ENCODE measurements at regions not wholly inside any gene's neighbourhood (a gene's known extent, or its start where the extent isn't known, plus 50 kb on each side); places are given as distances from the start of the nearest gene placed in this dataset.
"Not testable (repeated sequence)": the region's sequence is repeated elsewhere in the genome, so short reads cannot be mapped to it uniquely, and the experiment has no call there.

- no peak for DNase-seq (ENCODE audit: low read depth)
Measured at GRCh38 chr21:36591326-36591970, 107.5 kb upstream of the SIM2 start.

GRCh38 chr21:36596174-36596573, 102.7 kb upstream of the SIM2 start:
- no peak for DNase-seq (ENCODE audit: low read depth)

GRCh38 chr21:36601362-36601761, 97.6 kb upstream of the SIM2 start:
- no peak for DNase-seq (ENCODE audit: low read depth)

GRCh38 chr21:36602735-36603134, 96.2 kb upstream of the SIM2 start:
- no peak for DNase-seq (ENCODE audit: low read depth)

- DNase-seq (ENCODE audit: low read depth): no peak
Measured at GRCh38 chr21:36603221-36603620, 95.7 kb upstream of the SIM2 start.

- no peak for DNase-seq (ENCODE audit: low read depth)
Measured at GRCh38 chr21:36605426-36605825, 93.5 kb upstream of the SIM2 start.

- DNase-seq (ENCODE audit: low read depth): no peak
Measured at GRCh38 chr21:36606287-36606982, 92.5 kb upstream of the SIM2 start.

- no peak for DNase-seq (ENCODE audit: low read depth)
Measured at GRCh38 chr21:36606983-36607325, 92.0 kb upstream of the SIM2 start.

GRCh38 chr21:36608041-36608896, 90.6 kb upstream of the SIM2 start:
- peak; percentile 15 for DNase-seq (ENCODE audit: low read depth)

- peak; percentile 13 for DNase-seq (ENCODE audit: low read depth)
Measured at GRCh38 chr21:36608897-36609225, 90.1 kb upstream of the SIM2 start.

- no peak for DNase-seq (ENCODE audit: low read depth)
Measured at GRCh38 chr21:36609654-36610053, 89.3 kb upstream of the SIM2 start.

- DNase-seq (ENCODE audit: low read depth): no peak
Measured at GRCh38 chr21:36610201-36610600, 88.7 kb upstream of the SIM2 start.

- no peak for DNase-seq (ENCODE audit: low read depth)
Measured at GRCh38 chr21:36610935-36611334, 88.0 kb upstream of the SIM2 start.

GRCh38 chr21:36611379-36611778, 87.5 kb upstream of the SIM2 start:
- no peak for DNase-seq (ENCODE audit: low read depth)

GRCh38 chr21:36613059-36613458, 85.9 kb upstream of the SIM2 start:
- DNase-seq (ENCODE audit: low read depth): no peak

GRCh38 chr21:36613554-36613953, 85.4 kb upstream of the SIM2 start:
- no peak for DNase-seq (ENCODE audit: low read depth)

- DNase-seq (ENCODE audit: low read depth): no peak
Measured at GRCh38 chr21:36615274-36615964, 83.5 kb upstream of the SIM2 start.

- not testable (repeated sequence) for DNase-seq (ENCODE audit: low read depth)
Measured at GRCh38 chr21:36616773-36617172, 82.1 kb upstream of the SIM2 start.

GRCh38 chr21:36621794-36622193, 77.1 kb upstream of the SIM2 start:
- not testable (repeated sequence) for DNase-seq (ENCODE audit: low read depth)

GRCh38 chr21:36624105-36624504, 74.8 kb upstream of the SIM2 start:
- DNase-seq (ENCODE audit: low read depth): no peak

- DNase-seq (ENCODE audit: low read depth): no peak
Measured at GRCh38 chr21:36626791-36627190, 72.1 kb upstream of the SIM2 start.

- DNase-seq (ENCODE audit: low read depth): peak; percentile 87
Measured at GRCh38 chr21:36627242-36627641, 71.7 kb upstream of the SIM2 start.

All from renal cortical epithelial cell (primary cell).